ENCODE measurements at regions not wholly inside any gene's neighbourhood (a gene's known extent, or its start where the extent isn't known, plus 50 kb on each side); places are given as distances from the start of the nearest gene placed in this dataset.

- no peak for DNase-seq
Measured at GRCh38 chr9:11915699-11916098, 777.5 kb upstream of the TYRP1 start.

- DNase-seq = no peak
Measured at GRCh38 chr9:11928871-11929321, 764.3 kb upstream of the TYRP1 start.

- peak in 1 of 3 donors; percentile 9 for DNase-seq
Measured at GRCh38 chr9:11931109-11931508, 762.1 kb upstream of the TYRP1 start.

GRCh38 chr9:11931751-11932150, 761.4 kb upstream of the TYRP1 start:
- no peak for DNase-seq

- peak in 1 of 3 donors; percentile 70 for DNase-seq
Measured at GRCh38 chr9:11933926-11934325, 759.3 kb upstream of the TYRP1 start.

GRCh38 chr9:11946531-11946930, 746.7 kb upstream of the TYRP1 start:
- peak in 1 of 3 donors; percentile 66 for DNase-seq

GRCh38 chr9:11962327-11962726, 730.9 kb upstream of the TYRP1 start:
- no peak for DNase-seq

- DNase-seq = no peak
Measured at GRCh38 chr9:11966786-11967185, 726.4 kb upstream of the TYRP1 start.

- DNase-seq = no peak
Measured at GRCh38 chr9:11968631-11969030, 724.6 kb upstream of the TYRP1 start.

GRCh38 chr9:11973011-11973410, 720.2 kb upstream of the TYRP1 start:
- DNase-seq = no peak

GRCh38 chr9:11973511-11973910, 719.7 kb upstream of the TYRP1 start:
- DNase-seq = no peak

GRCh38 chr9:11992866-11993265, 700.3 kb upstream of the TYRP1 start:
- no peak for DNase-seq

GRCh38 chr9:12014488-12014887, 678.7 kb upstream of the TYRP1 start:
- DNase-seq = no peak

GRCh38 chr9:12054235-12054634, 639.0 kb upstream of the TYRP1 start:
- no peak for DNase-seq

GRCh38 chr9:12056874-12057273, 636.3 kb upstream of the TYRP1 start:
- no peak for DNase-seq

- no peak for DNase-seq
Measured at GRCh38 chr9:12060067-12060466, 633.1 kb upstream of the TYRP1 start.

- no peak for DNase-seq
Measured at GRCh38 chr9:12060811-12061210, 632.4 kb upstream of the TYRP1 start.

- no peak for DNase-seq
Measured at GRCh38 chr9:12065050-12065449, 628.1 kb upstream of the TYRP1 start.

GRCh38 chr9:12065686-12066085, 627.5 kb upstream of the TYRP1 start:
- no peak for DNase-seq

- no peak for DNase-seq
Measured at GRCh38 chr9:12066455-12067035, 626.6 kb upstream of the TYRP1 start.

- no peak for DNase-seq
Measured at GRCh38 chr9:12069366-12069765, 623.8 kb upstream of the TYRP1 start.

GRCh38 chr9:12085399-12085798, 607.8 kb upstream of the TYRP1 start:
- DNase-seq = no peak

GRCh38 chr9:12091865-12092527, 601.2 kb upstream of the TYRP1 start:
- no peak for DNase-seq

- no peak for DNase-seq
Measured at GRCh38 chr9:12094046-12094445, 599.1 kb upstream of the TYRP1 start.

Data from muscle of back (tissue), 3 donors.